Gastroesophageal sphincter (tissue), 3 donors: ENCODE measurements at regions not wholly inside any gene's neighbourhood (a gene's known extent, or its start where the extent isn't known, plus 50 kb on each side); places are given as distances from the start of the nearest gene placed in this dataset.

Experiments used
- POLR2AphosphoS5 ChIP-seq: sonication (generic); formaldehyde crosslinking; IDR thresholded peaks from one replicate; pipeline ENCODE4 v1.6.1; 2017; ENCODE audit warnings: antibody characterized with exemption
- TF ChIP-seq, protein P1 (sequence below), 4 experiments: fragments of 200-600 bp in 2 of 4; fragments of 450-650 bp in 2 of 4; sonication (generic) in 1 of 4; IDR thresholded peaks; one replicate each; pipeline ENCODE4 v1.5.1; 2017 to 2019; ENCODE audit warnings: antibody characterized with exemption in 4 of 4, mild to moderate bottlenecking in 2 of 4, moderate library complexity in 2 of 4

DNA sequence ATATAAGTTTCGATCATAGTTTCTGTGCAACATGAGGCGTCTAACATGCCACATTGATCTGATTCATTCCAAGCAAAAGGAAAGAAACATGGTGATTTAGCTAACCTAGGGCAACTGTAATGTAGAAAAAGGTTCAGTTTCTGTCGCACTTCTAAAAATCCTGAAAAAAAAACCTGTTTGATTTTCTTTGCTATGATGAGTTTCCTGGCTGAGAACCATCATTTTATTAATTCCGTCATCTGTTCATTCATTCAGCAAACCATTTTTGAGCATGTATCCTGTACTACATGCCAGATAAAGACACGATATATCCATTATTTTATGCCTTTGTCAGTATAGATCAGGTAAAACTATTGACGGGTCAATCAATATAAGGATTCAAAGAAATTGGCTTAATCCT is 932.6 kb downstream of the GALC start:
- TF ChIP-seq, protein P1, sequence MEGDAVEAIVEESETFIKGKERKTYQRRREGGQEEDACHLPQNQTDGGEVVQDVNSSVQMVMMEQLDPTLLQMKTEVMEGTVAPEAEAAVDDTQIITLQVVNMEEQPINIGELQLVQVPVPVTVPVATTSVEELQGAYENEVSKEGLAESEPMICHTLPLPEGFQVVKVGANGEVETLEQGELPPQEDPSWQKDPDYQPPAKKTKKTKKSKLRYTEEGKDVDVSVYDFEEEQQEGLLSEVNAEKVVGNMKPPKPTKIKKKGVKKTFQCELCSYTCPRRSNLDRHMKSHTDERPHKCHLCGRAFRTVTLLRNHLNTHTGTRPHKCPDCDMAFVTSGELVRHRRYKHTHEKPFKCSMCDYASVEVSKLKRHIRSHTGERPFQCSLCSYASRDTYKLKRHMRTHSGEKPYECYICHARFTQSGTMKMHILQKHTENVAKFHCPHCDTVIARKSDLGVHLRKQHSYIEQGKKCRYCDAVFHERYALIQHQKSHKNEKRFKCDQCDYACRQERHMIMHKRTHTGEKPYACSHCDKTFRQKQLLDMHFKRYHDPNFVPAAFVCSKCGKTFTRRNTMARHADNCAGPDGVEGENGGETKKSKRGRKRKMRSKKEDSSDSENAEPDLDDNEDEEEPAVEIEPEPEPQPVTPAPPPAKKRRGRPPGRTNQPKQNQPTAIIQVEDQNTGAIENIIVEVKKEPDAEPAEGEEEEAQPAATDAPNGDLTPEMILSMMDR (IDR thresholded peaks at IDR 0.05), result no peak
- no peak for TF ChIP-seq POLR2AphosphoS5
